GM11168 (cell line): ENCODE measurements at regions not wholly inside any gene's neighbourhood (a gene's known extent, or its start where the extent isn't known, plus 50 kb on each side); places are given as distances from the start of the nearest gene placed in this dataset.

ENCODE experiments used
- in situ Hi-C: fragments of 300-500 bp; cut with MboI; formaldehyde crosslinking; loops from one replicate; pipeline ENCODE4 v1.12.0; 2022; ENCODE audit warnings: low sequenced_read_pairs; ENCODE audit not compliant: unreplicated experiment

GRCh38 chr11:123378096-123378495, 52.0 kb upstream of the GRAMD1B start:
- in situ Hi-C loops, result no loop called here

GRCh38 chr11:123377355-123377754, 52.7 kb upstream of the GRAMD1B start:
- in situ Hi-C loops, result no loop called here

GRCh38 chr11:123375832-123376231, 54.2 kb upstream of the GRAMD1B start:
- in situ Hi-C loops, result no loop called here

GRCh38 chr11:123374622-123374968, 55.5 kb upstream of the GRAMD1B start:
- in situ Hi-C loops, result no loop called here

DNA sequence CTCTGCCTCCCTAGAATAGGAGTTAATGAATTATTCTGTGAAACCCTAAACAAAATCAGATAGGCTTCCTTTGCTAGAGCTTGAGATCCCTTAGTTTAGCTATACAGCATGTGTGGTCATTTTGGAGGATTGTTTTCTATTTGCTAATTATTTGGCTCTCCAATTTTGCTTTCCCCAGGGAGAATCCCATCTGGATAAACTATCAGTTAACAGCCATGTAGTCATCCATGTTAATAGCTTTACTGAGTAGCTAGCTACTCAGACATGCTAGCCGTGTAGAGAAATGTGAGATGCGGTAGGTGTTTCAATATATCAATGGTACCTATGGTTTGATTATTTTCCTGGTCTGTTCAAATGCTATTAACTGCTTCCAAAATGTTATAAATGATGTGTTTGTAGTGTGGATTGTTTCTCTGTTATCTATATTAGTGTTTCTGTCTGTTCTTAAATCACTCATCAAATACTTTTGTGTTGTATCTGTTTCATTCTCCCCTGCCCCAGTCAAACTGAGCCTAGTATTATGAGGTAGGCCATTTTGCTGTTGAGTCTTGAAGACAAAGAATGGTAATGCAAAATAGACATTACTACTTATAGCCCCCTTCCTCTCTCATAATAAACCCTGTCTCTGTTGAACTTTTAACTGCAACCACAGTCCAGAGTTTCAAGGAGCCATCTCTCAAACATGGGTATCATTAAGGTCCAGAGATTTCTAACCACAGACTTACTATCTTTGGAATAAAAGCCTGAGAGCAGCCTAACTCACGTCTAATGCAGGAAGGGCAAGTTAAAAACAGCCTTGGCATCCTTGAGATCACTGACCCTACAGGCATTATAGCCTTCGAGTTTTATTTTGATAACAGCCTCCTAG, 56.1 kb upstream of the GRAMD1B start:
- in situ Hi-C loops, result no loop called here

- in situ Hi-C loops, result no loop called here
Observed at GRCh38 chr11:123371506-123372297, 58.4 kb upstream of the GRAMD1B start.

- in situ Hi-C loops, result no loop called here
Observed at GRCh38 chr11:123366924-123367323, 63.1 kb upstream of the GRAMD1B start.

- in situ Hi-C loops, result no loop called here
Observed at GRCh38 chr11:123365955-123366354, 64.1 kb upstream of the GRAMD1B start.

DNA sequence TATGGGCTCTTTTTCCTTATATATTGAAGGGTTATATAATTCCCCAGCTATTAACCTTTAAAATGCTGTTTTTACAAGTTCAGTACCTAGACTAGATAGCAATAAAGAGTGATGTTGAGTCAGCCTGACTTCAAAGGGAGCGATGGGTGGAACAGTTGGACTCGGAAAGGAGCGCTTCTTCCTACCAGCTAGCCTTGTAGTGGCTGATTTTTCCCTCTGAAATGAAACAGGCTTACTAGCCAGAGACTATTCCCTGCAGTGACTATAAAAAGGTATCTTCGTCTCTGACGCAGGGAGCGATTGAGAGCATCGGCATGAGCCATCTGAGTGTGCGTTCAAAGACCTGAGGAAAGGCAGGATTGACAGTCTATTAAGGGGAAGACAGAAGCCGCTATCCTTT, 66.0 kb upstream of the GRAMD1B start:
- in situ Hi-C loops, result no loop called here

- in situ Hi-C loops, result no loop called here
Observed at GRCh38 chr11:123363556-123363955, 66.5 kb upstream of the GRAMD1B start.

DNA sequence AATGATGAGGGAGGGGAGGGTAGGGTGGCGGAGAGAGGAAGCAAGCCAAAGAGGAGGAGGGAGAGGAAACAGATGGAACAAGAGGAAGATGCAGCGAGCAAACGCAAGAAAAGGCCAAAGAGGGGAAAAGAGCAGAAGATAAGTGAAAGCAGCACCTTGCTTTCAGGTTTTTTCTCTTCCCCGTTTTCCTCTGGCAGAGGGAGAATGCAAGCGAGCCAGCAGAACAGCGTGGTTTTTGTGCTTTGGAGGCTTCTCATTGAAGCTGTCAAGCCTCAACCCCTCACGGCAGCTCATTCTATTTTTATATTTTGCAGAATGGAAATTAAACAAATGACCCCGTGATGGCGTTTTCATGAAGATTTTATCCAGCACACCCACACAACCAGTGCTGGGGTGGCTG, 67.1 kb upstream of the GRAMD1B start:
- in situ Hi-C loops, result no loop called here

- in situ Hi-C loops, result no loop called here
Observed at GRCh38 chr11:123362186-123362585, 67.9 kb upstream of the GRAMD1B start.

DNA sequence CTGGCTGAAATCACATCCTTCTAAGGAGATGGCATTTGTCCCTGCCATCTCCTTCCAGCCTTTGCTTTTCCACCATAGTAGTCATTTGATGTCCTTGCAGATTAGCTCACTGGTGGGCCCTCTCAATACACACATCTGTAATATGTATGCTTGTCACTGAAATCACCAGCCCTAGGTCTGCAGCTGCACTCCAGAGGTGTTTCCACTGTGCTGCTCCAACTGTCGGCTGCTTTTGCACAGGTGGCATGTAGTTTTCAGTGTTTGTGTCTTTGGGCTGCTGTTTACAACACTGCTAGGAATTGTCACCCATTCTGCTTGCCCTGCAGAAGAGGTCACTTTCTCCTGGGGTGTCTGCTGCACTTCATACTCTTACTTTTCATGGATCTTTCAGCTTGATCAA, 69.0 kb upstream of the GRAMD1B start:
- in situ Hi-C loops, result no loop called here

DNA sequence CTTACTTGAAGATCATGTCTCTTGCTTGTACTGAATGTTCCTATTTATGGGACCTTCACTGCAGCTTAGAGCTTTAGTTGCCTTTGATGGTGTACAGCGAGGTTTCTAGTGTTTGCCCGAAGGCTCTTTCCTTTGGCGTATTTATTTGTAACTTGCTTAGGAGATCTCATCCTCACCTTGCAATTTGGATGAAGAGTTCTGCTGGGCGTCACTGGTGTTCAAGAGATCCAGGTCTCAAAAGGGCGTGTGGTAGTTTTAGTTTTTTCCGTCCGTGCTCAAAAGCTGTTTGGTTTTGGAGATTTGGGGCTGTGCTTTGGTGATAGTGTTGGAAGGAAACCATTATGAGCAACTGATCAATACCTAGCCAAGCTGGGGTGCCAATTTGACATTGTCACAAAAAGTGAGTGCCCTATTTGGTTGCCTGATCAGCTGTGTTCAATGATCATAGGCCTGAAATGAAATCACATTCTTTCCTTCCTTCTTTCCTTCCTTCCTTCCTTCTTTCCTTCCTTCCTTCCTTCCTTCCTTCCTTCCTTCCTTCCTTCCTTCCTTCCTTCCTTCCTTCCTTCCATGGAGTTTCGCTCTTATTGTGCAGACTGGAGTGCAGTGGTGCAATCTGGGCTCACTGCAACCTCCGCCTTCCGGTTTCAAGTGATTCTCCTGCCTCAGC, 69.7 kb upstream of the GRAMD1B start:
- in situ Hi-C loops, result no loop called here

DNA sequence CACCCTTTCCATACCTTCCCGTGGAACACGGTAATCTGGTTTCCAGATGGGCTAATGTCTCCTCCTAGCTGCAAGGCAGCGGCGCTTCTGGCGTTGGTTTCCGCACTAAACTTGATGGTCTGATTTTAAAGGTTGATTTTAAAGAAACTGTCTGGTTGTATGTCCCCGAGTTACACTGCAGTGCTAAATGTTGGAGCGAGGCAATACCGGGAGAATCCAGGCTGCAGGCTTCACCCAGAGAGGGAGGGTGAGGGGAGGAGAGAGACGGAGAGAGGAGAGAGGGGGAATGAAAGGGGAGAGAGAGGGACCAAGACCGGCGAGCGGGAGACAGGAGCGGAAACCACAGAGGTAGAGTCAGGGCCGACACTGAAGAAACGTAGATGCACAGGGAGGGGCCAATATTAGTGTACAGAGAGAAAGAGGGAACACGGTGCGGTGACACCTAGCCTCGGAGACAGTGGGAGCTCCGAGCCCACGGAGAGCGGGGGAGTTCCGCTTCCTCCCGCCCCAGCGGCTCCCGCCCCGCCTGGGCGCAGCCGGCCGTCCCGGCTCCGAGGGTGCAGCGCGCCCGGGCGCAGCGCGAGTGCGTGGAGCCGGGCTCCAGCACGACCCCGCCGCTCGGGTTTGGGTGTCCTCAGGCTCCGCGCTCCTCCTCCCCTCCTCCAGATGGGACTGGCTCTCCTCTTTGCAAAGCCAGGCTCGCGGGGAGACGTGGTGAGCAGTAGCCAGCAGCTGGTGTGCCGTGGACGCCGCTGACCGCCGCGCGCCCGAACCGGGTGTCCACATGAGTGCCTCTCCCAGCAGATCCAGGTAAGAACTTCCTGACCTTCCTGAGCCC, 71.9 kb upstream of the GRAMD1B start:
- in situ Hi-C loops, result no loop called here

- in situ Hi-C loops, result no loop called here
Observed at GRCh38 chr11:123357353-123357989, 72.6 kb upstream of the GRAMD1B start.

DNA sequence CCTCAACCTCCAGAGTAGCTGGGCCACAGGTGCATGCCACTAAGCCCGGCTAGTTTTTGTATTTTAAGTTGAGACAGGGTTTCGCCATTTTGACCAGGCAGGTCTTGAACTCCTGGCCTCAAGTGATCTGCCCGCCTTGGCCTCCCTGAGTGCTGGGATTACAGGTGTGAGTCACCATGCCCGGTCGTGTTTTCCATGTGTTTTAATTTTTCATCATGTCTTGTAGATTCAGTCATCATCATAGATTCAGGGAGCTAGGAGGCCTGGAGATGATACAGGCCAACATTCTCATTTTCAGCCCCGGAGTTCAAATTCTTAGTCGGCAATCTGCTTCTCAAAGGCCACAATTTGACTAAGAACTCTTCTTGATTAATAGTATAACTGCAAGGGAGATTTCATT, 73.5 kb upstream of the GRAMD1B start:
- in situ Hi-C loops, result no loop called here

- in situ Hi-C loops, result no loop called here
Observed at GRCh38 chr11:123354371-123354975, 75.6 kb upstream of the GRAMD1B start.

DNA sequence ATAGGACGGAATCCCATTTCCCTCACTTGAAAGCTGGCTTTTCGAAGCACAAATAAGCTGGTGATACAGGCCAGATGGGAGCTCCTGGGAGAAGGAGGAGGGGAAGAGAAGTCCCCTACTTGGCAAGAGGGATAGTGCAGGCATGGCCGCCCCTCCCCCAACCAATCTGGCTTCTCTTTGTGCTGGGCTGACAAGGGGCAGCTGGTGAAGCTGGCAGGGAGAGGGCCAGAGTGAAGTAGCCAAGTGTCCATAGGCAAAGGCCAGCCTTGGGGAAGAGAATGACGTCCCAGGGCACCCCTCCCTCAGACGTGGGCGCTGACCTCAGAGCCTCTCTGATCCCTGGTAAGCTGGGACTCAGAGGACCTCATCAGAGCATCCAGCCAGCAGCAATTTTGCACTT, 78.7 kb upstream of the GRAMD1B start:
- in situ Hi-C loops, result no loop called here
